Frontal cortex (tissue), 3 donors: ENCODE measurements at regions not wholly inside any gene's neighbourhood (a gene's known extent, or its start where the extent isn't known, plus 50 kb on each side); places are given as distances from the start of the nearest gene placed in this dataset.

Experiments used
- DNase-seq, 2 donors: peaks; one replicate each; pipeline ENCODE4 v3.0.0; 2012; ENCODE audit warnings: low spot score in 2 of 2
- FAIRE-seq: peaks from 2 replicates; lab custom pipeline; 2012; peaks lifted over from hg19 to GRCh38; lab: Jason Lieb, UNC
- donor health status: control.
- donor health status: control.
- donor health status: control.

DNA sequence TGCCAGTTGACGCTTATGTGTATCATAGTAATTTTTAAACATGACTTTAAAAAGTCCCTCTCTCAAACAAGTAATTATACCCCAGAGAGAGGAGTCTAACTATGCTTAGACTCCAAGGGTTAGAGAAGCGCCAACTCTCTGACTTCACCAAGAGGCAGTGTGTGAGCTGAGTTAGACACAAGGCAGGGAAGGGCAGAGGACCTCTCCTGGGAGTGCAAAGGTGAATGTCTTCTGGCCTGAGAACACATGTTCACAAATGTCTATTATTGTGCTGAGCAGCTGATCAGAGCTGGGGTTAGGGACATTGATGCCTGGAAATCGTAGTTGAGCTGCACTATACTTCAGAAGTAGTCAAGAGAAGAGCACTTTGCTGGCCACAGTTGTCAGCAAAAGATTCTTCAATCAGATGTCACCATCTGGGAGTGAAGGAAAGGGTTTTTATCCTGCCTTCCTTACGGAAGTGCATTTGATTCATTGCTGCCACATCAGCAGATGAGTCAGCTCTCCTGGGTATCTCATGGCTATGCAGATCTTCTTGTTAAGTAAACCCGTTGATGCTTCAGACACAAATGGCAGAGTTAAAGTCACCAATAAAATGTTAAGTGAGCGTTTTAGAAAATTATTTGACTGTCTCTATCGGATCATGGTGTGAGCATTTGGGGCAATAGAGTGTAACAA is 283.2 kb upstream of the ARGLU1 start:
- no peak for DNase-seq
- FAIRE-seq: no peak

DNA sequence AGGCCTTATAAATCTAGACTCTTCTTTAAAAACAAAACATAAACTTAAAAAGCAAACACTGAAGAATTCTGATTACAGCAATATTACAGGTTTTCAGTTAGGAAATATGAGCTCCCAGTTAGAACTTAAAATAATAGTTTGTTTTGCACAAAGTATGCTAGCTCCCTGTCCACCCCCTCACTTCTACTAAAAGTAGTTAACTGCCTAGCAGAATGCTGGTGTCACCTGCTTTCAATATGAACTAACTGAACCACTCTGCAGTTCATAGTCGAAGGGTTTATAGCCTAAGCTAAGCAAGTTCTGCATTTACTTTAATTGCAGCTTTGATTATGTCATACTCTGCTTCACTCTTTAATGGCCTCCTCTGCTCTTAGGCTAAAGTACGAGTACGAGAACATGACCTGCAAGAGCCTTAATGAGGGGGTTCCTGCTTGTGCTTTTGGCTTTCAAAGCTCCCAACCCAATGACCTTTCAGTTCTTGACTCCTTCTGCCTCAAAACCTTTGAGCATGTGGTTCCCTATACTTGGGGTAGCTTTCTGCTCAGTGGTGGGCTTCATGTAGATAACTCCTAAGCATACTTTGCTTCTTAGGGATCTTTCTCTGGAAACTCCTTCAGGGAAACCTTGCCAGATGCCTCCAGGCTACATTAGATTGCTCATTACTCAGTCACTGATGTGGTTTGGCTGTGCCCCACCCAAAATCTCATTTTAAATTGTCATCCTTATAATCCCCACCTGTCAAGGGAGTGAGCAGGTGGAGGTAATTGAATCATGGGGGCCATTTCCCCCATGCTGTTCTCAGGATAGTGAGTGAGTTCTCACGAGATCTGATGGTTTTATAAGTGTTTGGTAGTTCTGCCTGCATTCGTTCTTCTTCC is 278.9 kb upstream of the ARGLU1 start:
- DNase-seq: no peak
- no peak for FAIRE-seq

DNA sequence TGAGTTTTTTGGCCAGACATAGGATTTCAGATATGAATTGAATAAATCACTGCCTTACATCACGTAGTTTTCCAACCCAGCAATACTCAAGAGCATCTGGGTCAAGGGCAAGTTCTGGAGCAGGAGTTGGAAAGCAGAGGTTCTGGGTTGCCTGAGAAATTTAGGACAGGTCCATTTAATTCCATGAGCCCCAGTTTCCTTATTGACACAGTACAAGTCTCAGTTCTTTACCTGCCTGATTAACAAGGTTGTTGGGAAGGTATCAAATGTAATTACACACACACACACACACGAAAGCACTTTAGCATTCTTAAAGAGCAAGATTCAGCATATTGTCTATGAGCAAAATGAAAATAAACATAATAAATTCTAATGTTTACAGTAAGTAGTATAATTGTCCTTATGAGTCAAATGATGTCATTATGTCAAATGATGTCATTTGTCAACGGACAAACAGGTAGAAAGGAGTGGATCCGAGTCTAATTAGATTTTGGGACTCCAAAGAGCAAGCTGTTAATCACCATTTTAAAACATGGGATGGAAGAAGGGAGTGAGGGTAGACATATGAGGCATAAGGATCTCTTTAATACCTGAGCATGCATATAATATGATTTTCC is 268.4 kb upstream of the ARGLU1 start:
- FAIRE-seq (no peak), DNase-seq (no peak)

DNA sequence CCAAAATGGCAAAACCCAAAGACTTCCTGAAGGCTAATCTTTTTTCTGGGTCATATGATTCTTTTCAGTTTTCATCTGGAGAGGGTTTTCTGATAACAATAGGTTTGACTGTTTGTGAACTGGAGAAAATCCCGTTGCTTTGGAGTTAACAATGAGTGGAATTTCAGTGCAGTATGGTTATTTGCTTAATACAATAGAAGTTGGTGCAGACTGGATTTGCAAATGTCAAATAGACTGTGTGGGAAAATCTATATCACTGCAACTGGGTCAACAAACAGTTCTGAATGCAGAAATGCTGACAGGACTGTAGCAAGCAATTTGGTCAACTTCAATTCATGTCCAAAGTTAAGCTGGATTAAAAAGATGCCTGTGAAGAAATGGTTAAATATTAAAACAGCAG is 267.5 kb upstream of the ARGLU1 start:
- DNase-seq (no peak), FAIRE-seq (no peak)

DNA sequence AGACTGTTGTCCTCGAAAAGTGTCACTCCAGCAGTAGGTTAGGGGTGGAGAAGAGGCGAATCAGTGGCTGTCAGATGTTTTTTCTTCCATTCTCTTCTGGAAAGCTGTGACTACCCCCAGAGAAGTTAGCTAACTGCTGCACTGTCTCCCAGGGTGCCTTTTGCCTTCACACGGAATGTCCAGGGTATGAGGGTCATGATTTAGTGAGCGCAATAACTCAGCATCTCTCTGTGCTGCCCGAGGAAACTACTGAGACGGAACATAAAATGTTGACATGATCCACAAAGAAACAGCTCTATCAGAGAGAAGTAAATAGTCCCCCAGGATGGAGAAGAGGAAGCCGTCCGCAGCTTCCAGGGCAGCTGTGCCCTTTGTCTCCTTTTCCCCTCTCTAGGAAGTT is 254.0 kb upstream of the ARGLU1 start:
- DNase-seq (no peak), FAIRE-seq (no peak)

DNA sequence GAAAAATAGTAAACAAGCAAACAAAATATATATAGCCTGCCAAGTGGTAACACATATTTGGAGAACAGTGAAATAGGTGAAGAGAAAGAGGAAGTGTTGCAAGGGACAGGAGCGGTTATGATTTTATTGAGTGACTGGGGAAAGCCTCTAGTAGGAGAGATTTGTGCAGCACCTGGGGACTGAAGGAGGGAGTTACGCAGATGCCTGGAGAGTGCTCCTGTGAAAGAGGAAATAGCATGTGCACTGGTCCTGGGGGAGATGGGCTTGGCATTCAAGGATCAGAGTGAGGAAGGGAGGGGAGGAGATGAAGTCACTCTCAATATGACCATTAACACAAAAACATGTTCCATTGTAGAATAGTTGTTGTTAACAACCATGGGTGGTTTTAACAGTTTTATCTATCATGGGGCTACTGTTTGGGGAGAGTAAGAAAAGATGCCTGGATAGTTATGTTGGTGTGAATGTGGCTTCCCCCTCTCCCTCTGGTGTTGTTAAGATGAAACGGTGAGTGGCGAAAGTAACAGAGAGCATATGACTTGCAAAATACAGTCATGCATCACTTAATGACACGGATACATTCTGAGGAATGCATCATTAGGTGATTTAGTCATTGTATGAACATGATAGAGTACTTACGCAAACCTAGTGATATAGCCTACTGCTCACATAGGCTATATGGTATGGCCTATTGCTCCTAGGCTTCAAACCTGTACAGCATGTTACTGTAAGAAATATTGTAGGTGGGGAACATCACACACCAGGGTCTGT is 251.7 kb upstream of the ARGLU1 start:
- DNase-seq: no peak
- no peak for FAIRE-seq

DNA sequence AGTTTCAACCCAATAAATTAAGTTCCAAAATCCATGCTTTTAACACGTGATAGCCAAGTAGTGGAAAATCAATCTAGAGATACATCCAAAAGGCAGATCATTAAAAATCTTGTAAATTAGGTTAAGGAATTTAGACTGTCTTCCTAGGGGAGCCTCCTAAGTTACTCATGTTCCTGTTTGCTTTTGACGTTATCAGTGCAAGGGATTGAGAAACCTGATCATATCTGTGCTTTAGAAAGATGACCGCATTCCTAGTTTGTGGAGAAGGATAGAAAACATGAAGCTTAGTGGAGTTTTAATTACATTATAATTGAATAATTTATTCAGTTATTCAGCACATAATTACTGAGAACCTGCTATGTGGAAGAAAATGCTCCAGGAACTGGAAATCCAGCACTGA is 251.0 kb upstream of the ARGLU1 start:
- DNase-seq: no peak
- no peak for FAIRE-seq

DNA sequence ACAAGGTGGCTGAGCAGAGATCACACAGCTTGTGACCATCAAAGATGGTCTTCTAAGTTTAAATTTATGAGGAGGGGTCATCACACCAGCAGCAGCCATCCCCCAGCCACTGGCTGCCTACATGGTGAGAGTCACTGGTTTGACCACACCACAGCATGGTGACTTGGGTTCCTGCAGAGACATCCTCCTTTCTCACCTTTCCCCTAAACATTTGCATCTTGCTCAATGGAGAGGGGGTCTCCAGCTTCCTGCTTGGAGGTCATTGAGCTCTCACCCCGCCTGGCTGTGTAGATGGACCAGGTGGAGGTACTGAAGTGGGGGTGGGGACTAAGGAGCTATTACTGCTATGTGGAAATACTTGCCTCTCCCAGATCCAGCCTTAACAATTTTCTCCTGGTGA is 247.6 kb upstream of the ARGLU1 start:
- DNase-seq (no peak), FAIRE-seq (no peak)

DNA sequence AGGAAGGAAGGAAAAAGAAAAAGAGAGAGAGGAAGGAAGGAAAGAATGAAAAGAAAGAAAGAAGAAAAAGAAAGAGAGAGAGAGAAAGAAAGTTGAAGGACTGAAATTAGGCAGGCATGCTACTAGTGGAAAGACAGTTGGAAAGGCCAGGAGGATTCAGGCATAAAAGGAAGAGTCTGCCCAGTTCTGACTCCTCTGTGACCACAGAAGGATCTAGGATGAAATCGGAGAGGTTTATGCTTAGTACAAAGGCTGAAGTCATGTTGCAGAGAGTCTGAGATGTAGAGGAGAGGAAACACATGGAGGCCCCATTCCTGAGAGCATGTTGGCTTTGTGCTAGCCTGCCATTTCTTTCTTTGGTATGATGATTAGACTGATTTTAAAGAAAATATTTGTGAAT is 246.5 kb upstream of the ARGLU1 start:
- FAIRE-seq (no peak), DNase-seq (no peak)

DNA sequence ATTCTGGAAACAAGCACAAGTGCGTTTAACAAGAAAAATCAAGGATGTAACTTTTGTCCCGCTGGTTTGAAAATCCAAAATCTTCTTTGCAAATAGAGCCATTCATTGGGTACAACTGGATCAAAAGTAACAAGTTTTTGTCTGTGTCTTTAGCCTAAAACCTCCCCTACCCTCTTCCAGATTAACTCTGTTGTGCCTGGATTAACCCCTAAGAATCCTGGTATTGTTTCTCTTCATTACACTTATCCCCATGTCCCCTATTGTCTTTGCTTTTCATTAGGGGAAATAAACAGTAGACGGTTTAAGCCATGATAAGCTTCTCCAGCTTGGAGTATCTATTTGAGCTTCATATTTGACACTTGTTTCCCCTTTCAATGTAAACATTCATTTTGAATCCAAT is 242.1 kb upstream of the ARGLU1 start:
- DNase-seq: no peak
- no peak for FAIRE-seq

DNA sequence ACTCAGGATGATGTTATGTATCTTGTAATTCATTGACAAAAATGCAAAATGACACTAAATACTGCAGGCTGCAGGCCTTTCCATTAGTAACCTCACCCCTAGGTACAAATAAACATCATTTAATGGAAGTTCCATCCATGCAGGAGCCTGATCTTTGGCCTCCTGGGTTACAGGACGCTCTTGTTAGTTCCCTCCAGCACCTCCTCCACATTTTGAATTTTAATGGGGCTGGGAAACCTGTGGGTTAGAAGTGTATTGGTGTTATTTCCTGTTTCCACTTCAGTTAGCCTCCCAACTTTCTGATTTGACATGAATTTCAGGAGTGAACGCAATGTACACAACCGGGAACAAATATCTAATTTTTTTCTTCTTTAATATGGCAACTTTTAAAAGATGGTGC is 237.1 kb upstream of the ARGLU1 start:
- DNase-seq: no peak
- no peak for FAIRE-seq

DNA sequence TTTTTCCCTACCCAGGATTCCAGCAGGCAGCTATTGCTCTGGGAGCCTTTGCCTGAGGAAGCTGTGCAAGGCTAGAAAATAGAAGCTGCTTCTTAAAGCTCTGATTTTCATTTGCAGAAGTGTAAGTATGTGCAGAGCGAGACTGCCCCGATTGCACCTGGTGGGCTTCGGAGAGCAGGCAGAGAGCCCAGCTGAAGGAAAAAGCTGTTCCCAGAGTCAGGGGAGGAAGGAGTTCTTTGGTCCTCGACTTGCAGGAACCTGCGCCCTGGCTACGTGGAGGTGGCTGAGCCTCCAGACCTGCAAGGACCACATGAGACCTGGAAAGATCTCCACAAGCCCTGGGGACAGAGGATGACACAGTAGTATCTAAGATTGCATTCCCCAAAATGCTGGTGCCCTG is 235.0 kb upstream of the ARGLU1 start:
- DNase-seq: no peak
- FAIRE-seq: no peak

DNA sequence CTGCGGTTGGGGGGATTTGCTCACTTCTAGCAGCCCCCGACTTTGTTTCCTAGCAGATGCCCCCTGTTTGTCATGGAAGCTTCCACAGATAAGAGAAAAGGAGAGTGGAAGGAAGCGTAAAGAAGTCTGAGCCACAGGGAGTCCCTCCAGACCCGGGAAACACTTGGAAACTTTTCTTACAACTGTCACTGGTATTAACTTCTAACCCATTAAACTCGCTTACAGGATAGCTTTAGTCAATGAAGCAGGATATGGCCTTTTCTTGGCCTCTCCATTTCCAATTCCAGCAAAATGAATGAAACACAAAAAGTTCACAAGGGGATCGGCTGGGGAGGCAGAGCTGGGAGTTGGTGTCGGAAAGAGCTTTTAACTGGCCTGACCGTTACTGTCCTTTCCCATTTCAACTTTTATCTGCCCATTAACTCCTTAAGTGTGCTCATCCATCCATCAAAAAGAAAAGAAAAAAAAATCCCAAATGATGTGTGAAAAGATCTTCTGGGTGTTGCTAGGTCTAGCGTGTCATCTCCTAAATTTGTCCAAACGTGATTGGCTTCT is 231.9 kb upstream of the ARGLU1 start:
- FAIRE-seq (no peak), DNase-seq (no peak)

DNA sequence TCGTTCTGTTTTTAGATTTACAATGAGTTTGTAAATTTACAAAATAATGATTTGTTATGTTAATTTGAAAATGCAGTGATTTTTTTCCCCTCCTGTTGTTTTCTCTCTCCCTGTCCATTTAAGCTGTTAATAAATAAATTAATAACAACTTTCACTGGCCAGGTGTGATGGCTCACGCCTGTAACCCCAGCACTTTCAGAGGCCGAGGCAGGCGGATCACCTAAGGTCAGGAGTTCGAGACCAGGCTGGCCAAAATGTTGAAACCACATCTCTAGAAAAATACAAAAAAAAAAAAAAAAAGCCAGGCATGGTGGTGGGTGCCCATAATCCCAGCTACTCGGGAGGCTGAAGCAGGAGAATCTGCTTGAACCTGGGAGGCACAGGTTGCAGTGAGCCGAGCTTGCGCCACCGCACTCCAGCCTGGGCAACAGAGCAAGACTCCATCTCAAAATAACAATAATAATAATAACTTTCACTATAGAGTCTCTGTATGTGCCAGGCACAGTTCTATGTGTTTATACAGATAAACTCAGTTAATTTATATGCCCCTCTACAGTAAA is 229.2 kb upstream of the ARGLU1 start:
- no peak for DNase-seq
- FAIRE-seq: no peak

DNA sequence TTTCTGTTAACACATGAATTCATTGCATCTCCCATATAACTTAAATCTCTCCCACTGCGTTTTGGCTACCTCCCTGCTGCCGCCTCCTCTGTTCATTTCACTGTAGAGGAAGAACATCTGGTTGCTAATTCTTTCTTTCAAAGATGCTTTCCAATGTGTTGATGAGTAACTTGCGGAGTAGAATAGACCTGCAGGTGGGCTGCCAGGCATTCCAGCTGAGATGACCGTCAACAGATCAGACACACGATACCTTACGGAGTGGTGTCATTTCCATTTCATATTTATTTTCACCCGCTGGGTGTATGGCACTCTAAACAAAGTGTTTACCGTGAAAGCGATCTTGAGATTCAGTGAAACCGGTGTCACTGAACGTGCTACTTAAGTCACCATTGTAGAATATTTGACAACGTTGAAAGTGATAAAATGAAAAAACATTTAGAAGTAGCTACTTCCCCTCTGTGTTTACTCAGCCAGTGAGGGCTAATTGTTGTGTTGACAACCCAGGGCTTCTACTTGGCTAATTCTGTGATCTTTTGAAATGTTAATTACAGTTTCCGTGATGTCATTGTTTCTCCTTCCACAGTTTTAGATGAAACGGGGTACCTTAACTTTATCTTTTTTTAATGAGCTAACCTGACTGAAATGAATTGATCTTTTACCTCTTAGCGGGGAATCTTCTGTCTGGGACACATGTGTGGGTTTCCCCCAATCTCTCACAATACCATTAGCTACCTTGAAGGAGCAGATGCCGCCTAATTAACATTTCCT is 228.5 kb upstream of the ARGLU1 start:
- no peak for FAIRE-seq
- DNase-seq: no peak

DNA sequence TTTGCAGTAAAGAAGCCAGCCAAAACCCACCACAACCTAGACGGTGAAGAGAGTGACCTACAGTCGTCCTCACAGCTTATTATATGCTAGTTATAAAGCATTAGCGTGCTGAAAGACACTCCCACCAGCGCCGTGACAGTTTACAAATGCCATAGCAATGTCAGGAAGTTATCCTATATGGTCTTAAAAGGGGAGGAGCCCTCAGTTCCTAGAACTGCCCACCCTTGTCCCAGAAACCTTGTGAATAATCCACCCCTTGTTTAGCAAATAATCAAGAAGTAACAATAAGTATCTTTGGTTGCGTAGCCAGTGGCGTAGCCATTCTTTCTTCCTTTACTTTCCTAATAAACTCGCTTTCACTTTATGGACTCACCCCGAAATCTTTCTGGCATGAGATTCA is 227.9 kb upstream of the ARGLU1 start:
- FAIRE-seq (no peak), DNase-seq (no peak)

DNA sequence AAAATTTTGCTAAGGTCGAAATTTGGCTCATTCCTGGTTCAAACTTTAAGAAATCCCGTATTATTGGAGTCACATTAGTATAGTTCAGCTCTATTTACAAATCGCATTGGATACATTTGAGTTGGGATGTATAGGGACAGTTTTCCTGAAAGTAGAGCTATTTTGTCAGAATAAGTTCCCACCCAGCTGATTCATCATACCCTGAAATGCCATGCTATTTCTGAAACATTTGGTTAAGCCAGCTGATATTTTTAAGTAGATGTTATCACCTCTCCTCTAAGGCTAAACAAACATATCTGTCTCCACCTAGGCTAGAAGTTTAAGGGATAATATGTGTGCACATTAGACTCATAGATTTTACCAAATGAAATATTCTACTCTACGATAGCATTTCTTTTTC is 226.2 kb upstream of the ARGLU1 start:
- no peak for DNase-seq
- FAIRE-seq: no peak

DNA sequence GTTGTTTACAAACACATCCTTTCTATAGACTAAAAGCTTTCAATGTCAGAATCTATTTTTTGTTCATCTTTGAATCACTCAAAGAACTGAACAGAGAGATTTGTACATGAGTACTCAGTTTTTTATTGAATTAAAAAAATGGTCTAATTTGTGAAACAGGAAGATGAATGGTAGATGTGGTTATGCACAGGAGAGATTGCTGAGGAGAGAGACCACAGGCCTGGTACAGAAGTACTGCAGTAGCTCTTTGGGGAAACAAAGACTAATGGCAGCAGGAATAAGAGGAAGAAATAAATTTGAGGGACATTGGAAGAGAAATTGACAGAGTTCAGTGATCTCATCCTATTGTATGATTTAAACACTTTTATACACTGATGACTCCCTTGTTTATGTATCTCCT is 222.0 kb upstream of the ARGLU1 start:
- FAIRE-seq (no peak), DNase-seq (no peak)

DNA sequence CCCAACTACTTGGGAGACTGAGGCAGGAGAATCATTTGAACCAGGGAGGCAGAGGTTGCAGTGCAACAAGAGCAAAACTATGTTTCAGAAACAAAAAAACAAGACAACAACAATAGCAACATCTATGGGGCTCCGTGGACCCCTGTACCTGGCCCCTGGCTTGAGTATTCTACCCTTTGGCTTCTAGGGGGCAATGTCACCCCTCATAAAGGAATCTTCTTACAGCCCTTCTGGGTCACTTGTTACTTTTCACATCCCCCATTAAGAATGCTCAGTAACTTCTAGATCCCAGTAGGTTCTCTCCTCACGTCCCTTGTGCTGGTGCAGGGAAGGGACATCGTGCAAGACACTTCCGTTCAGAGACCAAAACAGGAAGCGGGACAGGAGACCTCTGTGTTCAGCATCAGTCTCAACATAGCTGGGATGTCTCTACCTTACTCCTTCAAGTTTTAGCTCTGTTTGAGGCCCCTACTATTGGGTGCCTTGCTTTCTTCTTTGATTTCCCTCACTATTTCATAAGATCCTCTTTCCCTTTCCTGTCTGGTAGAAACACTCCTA is 218.1 kb upstream of the ARGLU1 start:
- no peak for FAIRE-seq
- no peak for DNase-seq
